HG03521 (cell line): ENCODE measurements at regions not wholly inside any gene's neighbourhood (a gene's known extent, or its start where the extent isn't known, plus 50 kb on each side); places are given as distances from the start of the nearest gene placed in this dataset.
"Not testable (repeated sequence)": the region's sequence is repeated elsewhere in the genome, so short reads cannot be mapped to it uniquely, and the experiment has no call there.

Source experiments
- ATAC-seq: cut with Tn5 transposase; IDR thresholded peaks from one replicate; pipeline ENCODE4 v1.9.1; 2021; ENCODE audit warnings: mild to moderate bottlenecking, moderate library complexity; ENCODE audit not compliant: unreplicated experiment

DNA sequence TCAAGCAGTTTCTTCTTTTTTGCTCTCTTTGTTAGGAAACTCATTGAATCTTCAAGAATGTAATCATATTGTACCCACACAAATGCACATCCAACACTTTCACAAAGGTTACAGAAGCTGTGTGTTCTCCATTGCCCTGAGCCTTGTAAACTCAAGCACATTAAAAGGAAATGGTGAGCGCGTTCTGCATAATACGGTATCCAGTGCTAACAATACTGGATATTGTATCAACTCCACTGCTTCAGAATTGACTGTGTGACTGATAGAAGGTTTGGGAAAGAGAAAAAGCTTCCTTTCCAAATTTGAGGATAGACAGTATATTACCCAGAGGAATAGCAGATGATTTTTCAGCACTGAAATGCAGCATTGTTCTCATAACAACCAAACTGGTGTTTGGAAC is 268.9 kb upstream of the RBMS3 start:
- ATAC-seq = no peak

DNA sequence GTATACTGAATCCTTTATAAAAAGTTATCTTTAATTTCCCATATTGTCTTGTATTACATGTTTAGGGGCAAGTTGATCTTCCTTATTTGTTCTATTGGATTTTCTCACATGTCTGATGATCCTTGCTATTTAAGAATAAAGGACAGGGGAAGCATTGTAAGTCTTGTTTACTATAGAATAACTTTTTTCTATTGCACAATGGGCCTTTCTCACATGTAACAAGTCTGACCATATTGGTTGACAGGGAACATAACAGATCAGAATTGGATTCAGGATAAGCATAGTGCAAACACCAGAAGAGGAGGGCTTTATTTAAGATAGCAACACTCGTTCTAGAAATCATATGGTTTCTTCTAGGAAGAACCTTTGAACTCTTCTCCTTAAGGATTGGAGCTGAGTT is 257.9 kb upstream of the RBMS3 start:
- no peak for ATAC-seq

DNA sequence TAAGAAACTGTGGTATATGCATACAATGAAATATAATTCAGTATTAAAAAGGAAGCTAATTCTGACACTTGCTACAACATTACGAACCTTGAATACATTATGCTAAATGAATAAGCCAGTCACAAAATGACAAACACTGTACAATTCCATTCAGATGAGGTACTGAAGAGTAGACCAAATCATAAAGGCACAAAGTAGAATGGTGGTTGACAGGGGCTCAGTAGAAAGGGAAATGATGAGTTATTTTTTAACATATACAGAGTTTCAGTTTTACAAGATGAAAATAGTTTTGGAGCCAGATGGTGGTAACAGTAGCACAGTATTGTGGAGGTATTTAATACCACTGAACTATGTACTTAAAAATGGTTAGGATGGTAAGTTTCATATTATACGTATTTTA is 254.6 kb upstream of the RBMS3 start:
- peak; percentile 96 for ATAC-seq

DNA sequence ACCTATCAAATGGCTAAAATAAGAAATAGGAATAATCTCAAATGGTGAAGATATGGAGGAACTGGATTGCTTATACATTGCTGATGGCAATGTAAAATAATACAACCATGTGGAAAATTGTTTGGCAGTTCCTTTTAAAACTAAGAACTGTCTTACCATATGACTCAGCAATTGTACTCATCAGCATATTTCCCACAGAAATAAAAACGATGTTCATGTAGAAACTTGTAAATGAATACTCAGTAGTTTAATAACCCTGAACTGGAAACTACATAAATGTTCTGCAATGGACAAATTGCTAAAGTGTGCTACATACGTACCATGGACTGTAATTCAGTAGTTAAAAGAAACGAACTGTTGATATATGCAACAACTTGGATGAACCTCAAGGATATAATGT is 253.9 kb upstream of the RBMS3 start:
- ATAC-seq = no peak

DNA sequence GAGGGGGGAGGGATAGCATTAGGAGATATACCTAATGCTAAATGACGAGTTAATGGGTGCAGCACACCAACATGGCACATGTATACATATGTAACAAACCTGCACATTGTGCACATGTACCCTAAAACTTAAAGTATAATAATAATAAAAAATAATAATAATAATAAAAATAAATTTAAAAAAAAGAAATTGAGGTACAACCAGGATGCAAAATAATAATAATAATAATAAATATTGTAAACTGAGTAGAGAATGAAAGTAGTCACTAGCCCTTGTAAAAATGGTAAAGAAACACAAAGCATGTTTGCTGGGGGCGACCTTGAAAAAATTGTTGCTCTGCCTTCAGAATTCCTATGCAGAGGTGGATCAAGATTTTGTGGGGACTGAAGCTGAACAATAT is 249.7 kb upstream of the RBMS3 start:
- ATAC-seq = not testable (repeated sequence)

DNA sequence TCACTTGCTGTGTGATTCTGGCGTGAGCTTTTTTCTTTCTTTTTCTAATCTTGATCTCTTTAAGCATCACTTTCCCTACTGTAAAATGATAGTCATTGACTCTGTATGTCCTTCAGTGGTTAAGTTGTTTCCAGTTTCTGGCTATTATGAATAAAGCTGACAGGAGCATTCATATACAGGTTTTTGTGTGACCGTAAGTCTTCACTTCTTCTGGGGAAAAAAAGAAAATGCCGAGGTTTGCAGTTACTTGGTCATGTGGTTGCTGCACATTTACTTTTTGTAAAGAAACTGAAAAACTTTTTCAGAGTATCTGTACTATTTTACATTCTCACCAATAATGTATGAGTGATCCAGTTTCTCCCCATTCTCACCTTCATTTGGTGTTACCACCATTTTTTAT is 247.4 kb upstream of the RBMS3 start:
- no peak for ATAC-seq

DNA sequence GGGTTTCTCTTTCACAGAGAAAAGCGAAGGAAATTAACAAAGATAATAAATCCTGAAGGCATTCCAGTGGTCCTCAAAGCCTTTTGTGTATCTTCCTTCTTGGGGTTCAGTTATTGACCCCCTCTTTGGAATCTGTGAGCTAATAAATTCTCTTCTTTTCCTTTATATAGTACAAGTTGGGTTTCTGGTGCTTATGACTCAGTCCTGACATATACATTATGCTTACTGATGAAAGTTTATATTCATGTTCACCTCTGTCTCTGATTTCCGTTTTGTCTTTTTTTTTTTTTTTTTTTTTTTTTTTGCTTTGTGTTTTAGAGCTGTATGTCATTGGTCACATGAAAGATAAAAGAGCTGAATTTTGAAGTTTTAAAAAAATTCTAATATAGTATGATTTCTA is 230.7 kb upstream of the RBMS3 start:
- no peak for ATAC-seq

DNA sequence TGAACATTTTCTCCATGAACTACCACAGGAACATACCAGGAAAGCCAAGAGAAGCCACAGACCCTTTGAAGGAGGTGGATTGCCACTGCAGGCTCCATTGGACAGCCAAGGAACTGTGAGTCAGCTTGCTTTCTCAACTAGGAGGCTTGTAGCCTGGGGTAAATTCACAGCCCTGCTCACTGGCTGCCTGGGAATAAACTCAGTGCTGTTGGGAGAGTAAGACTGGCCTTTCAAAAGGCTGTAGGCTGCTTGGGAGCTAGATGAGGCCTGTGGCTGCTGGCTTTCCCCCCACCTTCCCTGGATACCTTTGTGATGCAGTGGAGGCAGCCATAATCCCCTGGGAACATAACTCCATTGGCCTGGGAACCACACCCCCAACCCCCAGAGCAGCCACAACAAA is 223.5 kb upstream of the RBMS3 start:
- no peak for ATAC-seq

DNA sequence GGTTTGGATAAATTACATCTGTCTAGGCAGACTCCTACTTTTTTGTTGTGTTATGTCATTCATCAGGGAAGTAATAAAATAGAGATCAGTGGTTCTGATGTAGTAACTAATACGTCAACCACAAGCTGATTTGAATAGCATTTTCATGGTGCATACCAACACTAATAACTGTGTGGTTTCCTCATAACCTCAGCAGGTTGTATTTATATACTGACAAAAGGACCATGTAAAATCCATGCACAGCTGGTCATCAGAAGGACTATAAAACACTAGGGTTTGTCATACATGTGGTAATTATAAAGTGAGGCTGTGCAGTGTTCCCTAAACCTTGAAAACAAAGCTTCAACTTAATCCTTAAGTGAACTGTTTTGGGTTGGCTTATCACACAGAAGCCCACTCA is 216.8 kb upstream of the RBMS3 start:
- no peak for ATAC-seq

DNA sequence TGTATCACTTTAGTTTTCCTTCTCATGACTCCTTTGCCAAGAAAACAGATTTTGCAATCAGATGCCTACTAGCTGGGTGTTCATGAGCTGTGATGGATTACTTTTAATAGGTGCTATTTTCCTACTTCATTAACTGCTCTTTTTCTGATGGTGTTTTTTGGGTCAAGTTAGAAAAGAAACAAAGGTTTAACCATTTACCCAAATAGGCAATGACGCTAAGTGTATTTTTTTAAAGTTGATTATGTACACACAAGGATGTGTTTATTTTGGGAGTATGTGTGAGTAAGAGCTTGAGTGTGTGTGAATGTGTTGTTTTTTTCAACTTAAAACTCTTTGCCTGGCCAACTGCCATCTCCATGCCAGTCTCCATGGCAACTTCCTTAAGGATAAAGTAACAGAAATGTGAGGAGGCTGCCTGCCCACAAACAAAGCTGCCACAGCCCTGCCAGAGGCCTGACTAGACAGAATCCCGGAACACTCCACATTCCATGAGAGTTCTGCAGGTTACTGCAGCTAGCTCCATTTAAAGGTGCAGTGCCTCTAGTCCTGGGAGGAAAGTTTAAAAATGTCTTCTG is 215.6 kb upstream of the RBMS3 start:
- ATAC-seq = no peak

DNA sequence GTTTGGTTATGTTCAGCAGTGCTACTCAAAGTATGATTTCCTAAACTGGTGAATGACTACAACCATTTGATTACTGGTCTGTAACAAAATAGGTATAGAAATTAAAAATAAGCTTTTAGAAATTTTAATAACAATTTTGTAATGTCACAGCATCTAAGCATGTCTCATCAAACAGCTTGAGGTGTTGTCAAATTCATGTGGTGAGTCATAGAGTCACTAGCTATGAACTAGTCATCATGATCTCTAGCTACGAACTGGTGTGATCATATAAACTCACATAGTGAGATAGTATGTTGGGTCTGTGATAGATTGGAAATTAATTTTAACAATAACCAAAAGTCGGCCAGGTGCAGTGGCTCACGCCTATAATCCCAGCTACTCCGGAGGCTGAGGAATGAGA is 213.9 kb upstream of the RBMS3 start:
- no peak for ATAC-seq

DNA sequence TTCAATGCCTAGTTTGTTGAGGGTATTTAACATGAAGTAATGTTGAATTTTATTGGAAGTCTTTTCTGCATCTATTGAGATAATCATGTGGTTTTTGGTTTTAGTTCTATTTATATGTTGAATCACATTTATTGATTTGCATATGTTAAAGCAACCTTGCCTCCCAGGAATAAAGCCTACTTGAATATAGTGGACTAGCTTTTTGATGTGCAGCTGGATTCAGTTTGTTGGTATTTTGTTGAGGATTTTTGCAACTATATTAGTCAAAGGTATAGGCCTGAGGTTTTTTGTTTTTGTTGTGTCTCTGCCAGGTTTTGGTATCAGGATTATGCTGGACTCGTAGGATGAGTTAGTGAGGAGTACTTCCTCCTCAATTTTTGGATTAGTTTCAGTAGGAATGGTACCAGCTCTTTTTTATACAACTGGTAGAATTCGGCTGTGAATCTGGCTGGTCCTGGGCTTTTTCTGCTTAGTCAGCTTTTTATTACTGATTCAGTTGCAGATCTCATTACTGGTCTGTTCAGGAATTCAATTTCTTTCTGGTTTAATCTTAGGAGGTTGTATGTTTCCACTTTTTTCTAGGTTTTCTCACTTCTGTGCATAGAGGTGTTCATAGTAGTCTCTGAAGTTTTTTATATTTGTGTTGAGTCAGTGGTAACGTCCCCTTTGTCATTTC is 209.8 kb upstream of the RBMS3 start:
- ATAC-seq = no peak

DNA sequence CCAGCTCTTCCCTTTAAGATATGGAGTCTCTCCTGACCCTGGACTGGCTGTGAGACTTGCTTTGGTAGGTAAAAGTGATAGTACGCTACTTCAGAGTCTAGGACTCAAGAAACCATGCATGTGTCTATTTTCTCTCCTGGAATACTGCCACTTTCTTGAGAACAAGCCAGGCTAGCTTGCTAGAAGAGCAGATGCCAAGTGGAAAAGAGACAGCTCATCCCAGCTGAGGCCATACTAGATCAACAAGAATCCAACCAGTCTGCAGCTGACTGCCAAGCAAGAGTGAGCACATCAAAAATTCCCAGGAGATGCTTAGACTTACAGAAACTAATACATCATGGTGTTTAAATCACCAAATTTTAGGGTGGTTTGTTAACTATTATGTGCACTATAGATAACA is 208.3 kb upstream of the RBMS3 start:
- ATAC-seq = no peak

DNA sequence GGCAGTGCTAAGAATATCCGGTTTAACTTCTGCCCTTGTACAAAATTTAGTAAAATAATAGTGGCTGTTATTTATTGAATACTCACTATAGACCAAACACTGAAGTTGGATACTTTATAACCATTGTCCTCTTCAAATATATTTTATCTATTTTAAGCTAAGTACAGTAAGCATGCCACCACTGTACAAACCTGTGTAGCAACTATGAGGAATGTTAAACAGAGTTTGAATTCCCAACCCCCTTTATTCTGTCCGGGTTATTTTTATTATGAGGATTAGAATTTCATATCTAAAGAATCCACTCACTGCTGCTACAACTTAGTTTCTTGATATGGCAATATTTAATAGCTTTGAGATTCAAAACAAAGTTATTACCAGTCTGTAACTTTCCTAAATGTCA is 203.5 kb upstream of the RBMS3 start:
- ATAC-seq = no peak

DNA sequence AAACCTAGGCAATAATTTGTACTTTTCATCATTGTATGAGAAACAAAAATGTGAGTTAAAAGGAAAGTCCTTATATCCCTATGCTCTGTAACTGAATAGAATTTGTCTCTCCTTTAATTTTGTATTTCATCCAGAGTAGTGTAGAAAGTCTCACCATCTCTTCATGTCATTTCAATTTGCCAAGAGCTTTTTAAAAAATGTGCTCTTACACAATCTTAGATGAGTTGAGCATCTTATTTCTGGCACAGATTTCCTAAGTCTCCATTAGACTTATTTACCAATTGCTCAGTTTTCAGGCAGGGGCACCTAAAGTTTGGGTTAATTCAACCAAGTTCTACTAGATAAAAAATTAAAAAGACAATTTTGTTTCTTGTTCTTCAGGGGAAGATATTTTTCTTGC is 201.5 kb upstream of the RBMS3 start:
- ATAC-seq = no peak

DNA sequence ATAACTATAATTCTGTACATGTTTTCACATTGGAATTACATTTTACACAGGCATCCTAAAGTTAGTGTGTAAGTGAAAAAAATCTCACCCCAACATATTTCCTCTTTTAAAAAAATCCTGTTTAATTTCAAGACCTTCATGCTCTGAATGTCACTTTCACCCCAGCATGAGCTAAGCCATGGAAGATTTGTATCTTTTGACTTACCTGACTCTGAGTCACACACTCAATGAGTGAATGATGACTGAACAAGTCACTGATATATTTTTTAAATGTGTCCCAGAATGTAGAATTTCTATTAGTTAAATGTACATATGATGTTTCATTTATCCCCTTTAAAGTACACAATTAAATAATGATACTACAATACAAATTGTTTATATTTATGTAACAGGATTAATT is 199.9 kb upstream of the RBMS3 start:
- no peak for ATAC-seq

DNA sequence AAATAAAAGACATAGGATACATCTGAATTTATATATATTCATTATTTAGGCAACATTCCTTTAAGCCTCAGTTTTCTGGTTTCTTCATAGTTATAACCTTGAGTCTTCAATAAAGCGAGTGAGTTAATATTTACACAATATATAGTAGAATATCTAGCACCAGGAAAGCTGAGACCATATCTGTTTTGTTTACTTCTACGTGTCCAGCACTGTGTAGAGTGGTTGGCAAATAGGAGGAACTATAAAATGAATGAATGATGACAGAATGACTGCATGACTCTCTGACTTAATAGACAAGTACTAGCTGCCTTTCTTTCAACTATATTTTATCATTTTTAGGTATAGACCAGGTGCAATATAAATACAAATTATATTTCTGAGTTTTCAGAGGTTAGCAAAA is 197.8 kb upstream of the RBMS3 start:
- no peak for ATAC-seq

DNA sequence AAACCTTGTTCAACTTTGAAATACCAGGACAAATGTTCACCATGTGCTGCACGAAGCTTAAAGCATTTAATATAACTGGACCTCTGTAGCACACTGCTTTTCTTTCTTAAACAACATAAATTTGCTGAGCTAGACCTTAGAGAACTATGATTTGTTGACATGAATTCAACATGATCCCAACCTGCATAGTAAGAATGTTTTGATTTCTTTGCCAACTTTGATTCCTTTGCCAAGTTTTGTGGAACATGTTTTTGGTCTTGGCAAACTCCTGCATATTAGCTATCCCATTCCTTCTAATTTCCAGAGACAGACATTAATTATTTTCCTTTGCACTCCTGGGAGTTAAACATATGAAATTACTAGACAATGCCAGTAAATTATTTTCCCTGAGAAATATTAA is 197.2 kb upstream of the RBMS3 start:
- ATAC-seq = no peak

DNA sequence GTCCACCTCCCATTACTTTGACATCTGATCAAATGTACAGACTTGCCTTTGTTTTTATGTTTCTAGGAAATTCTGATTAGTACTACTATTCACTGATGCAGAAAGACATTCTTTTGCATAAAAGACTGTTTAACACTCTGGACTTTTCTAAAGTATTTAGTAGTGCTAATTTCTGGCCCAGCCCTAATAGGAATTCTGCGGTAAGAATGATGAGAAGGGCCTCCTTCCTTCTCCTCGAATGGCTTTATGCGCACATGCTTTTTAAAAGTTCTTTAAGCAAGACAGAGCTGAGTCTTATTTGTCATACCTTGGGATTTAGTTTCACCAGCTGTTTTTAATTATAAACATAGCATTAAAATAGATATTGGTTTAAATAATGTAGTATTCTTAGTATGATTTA is 192.3 kb upstream of the RBMS3 start:
- no peak for ATAC-seq

DNA sequence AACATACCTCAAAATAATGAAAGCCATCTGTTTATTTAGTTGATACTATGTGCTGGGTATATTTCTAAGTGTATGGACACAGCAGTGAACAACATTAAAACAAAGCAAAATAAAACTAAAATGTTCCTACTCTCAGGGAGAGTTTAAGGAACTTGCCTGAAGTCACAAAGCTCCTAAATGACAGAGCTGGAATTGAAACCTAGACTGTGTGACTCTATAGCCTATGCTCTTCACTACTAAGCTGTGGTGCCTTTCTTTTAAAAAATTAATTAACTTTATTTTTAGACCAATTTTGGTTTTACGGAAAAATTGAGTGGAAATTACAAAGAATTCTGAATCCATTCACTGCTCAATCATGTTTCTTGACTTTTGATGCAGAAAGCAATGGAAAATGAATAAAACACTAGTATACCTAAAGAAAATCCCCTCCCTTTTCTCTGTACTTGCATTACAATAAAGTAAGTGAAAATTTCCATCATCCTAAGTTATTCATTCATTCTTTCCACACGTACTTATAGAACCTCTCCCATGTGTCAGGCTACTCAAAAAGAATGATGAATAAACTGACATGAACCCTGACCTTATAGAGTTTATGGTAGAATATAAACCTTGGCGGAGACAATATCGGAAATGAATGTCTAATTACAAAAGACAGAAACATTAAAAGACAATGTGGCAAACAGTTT is 189.8 kb upstream of the RBMS3 start:
- ATAC-seq = no peak

DNA sequence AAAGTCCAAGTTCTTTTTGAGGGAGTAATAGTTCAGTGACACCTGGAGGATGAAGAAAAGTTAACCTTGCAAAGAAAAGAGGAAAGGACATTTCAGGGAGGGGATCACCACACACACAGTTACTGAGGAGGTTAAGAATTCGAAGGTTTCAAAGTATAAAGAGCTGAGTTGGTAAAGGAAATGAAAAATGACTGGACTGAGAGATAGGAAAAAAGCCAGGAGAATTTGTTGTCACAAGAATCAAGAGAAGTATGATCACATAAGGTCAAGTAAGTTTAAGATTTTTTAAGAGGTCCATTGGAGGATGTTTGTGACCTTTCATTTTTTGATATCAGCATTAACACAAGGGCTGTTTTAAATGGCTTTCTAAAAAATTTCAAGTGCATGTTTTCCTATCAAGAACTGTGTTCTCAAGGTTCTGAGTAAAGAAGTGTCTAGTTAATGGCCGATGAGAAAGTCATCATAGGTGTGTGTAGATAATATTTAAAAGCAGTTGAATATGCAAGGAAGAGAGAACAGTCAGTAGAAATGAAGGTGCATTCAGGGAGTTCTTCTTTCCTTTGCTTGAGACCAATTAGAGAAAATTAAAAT is 189.2 kb upstream of the RBMS3 start:
- ATAC-seq = no peak

DNA sequence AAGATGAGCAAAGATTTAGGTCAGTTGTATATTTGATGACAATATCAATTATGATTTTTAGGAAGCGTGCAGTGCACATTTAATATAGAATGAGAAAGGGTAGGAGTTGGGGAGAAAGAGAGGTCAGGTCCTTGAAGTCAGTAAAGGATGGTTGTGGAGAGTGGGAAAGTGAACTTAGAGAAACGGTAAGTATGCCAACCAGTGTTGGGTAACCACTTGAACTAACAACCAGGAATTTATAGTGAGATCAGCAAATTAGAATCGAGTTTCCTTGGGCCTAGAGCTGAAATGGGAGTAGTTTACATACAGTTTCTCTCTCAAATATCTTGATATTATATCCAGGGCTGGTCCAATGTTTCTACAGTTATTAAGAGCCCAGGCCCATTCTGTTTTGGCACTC is 188.5 kb upstream of the RBMS3 start:
- ATAC-seq = no peak
